CD14-positive monocyte (primary cell): ENCODE measurements at regions not wholly inside any gene's neighbourhood (a gene's known extent, or its start where the extent isn't known, plus 50 kb on each side); places are given as distances from the start of the nearest gene placed in this dataset.

Experiments used
- DNase-seq, 3 donors: peaks; one replicate each; pipeline ENCODE4 v3.0.0-alpha.2; 2011 to 2022
- H2AFZ ChIP-seq: 2 replicates; pipeline ENCODE4 v1.6.0; 2012; ENCODE audit warnings: mild to moderate bottlenecking, low read depth, low read length, inconsistent platforms; ENCODE audit not compliant: insufficient read depth, poor library complexity, severe bottlenecking
- H3K27ac ChIP-seq, 2 donors: 1 replicate in 1 of 2; 2 replicates in 1 of 2; pipeline ENCODE4 v1.5.1; 2012 to 2013; ENCODE audit warnings: low read length in 2 of 2, control low read depth in 1 of 2, inconsistent platforms in 1 of 2, low read depth in 1 of 2, mild to moderate bottlenecking in 1 of 2
- H3K27me3 ChIP-seq, 2 donors: one replicate each; pipeline versions ENCODE4 v1.6.0 to v1.6.1; 2011 to 2013; ENCODE audit warnings: low read length in 2 of 2; ENCODE audit not compliant: control insufficient read depth in 2 of 2, insufficient read depth in 2 of 2
- H3K36me3 ChIP-seq, 2 donors: replicated peaks in 1 of 2; 1 replicate in 1 of 2; 2 replicates in 1 of 2; pipeline versions ENCODE4 v1.5.1 to v1.6.1; 2012 to 2013; ENCODE audit warnings: low read length in 2 of 2, control low read depth in 1 of 2, inconsistent platforms in 1 of 2, mild to moderate bottlenecking in 1 of 2; ENCODE audit not compliant: insufficient read depth in 2 of 2, control insufficient read depth in 1 of 2
- H3K4me1 ChIP-seq, 2 donors: 1 replicate in 1 of 2; 2 replicates in 1 of 2; pipeline versions ENCODE4 v1.5.1 to v1.6.1; 2012 to 2013; ENCODE audit warnings: low read length in 2 of 2, control low read depth in 1 of 2, inconsistent platforms in 1 of 2, mild to moderate bottlenecking in 1 of 2, moderate library complexity in 1 of 2; ENCODE audit not compliant: insufficient read depth in 2 of 2, control insufficient read depth in 1 of 2
- H3K4me2 ChIP-seq: replicated peaks from 2 replicates; pipeline ENCODE3; 2012; ENCODE audit warnings: low read length, moderate library complexity, mild to moderate bottlenecking; ENCODE audit not compliant: poor library complexity, severe bottlenecking; ENCODE audit errors: extremely low read depth
- H3K4me3 ChIP-seq, 3 experiments: fragments of 200-600 bp in 1 of 3; sonication (generic) in 1 of 3; replicated peaks in 1 of 3; 1 replicate in 2 of 3; 2 replicates in 1 of 3; pipeline ENCODE4 v1.5.1; 2011 to 2013; ENCODE audit warnings: low read length in 3 of 3, mild to moderate bottlenecking in 3 of 3, control low read depth in 2 of 3, low read depth in 2 of 3, inconsistent platforms in 1 of 3, moderate library complexity in 1 of 3
- H3K79me2 ChIP-seq: 2 replicates; pipeline ENCODE4 v1.6.0; 2012; ENCODE audit warnings: mild to moderate bottlenecking, control low read depth, inconsistent platforms, low read length, moderate library complexity; ENCODE audit not compliant: insufficient read depth
- H3K9ac ChIP-seq: 2 replicates; pipeline ENCODE4 v1.6.0; 2017; ENCODE audit warnings: low read length, mild to moderate bottlenecking; ENCODE audit not compliant: insufficient read depth, poor library complexity, severe bottlenecking
- H3K9me3 ChIP-seq, 2 donors: replicated peaks in 1 of 2; 1 replicate in 1 of 2; 2 replicates in 1 of 2; pipeline versions ENCODE4 v1.5.1 to v1.6.1; 2012 to 2013; ENCODE audit warnings: low read length in 2 of 2, control low read depth in 1 of 2; ENCODE audit not compliant: control insufficient read depth in 1 of 2, insufficient read depth in 1 of 2
- H4K20me1 ChIP-seq: 2 replicates; pipeline ENCODE4 v1.6.0; 2012; ENCODE audit warnings: mild to moderate bottlenecking, low read length, control low read depth, moderate library complexity; ENCODE audit not compliant: insufficient read depth
- H3K27ac Mint-ChIP-seq, 7 donors: one replicate each; pipeline ENCODE4 v1.8.0; 2020; ENCODE audit warnings: mild to moderate bottlenecking in 7 of 7, mixed read lengths in 7 of 7, moderate library complexity in 6 of 7, inconsistent platforms in 2 of 7
- H3K27me3 Mint-ChIP-seq, 3 donors: one replicate each; pipeline ENCODE4 v1.8.0; 2021 to 2022; ENCODE audit warnings: low read depth in 3 of 3, mild to moderate bottlenecking in 3 of 3, mixed read lengths in 3 of 3, moderate library complexity in 3 of 3, inconsistent platforms in 1 of 3
- H3K36me3 Mint-ChIP-seq, 2 donors: one replicate each; pipeline ENCODE4 v1.8.0; 2020; ENCODE audit warnings: mixed read lengths in 2 of 2, inconsistent platforms in 1 of 2, mild to moderate bottlenecking in 1 of 2
- H3K4me1 Mint-ChIP-seq: one replicate; pipeline ENCODE4 v1.8.0; 2020; ENCODE audit warnings: mild to moderate bottlenecking, mixed read lengths
- H3K4me3 Mint-ChIP-seq, 2 donors: one replicate each; pipeline ENCODE4 v1.8.0; 2020; ENCODE audit warnings: mild to moderate bottlenecking in 2 of 2, mixed read lengths in 2 of 2, moderate library complexity in 1 of 2
- H3K9me3 Mint-ChIP-seq, 7 donors: one replicate each; pipeline ENCODE4 v1.8.0; 2020 to 2022; ENCODE audit warnings: mixed read lengths in 7 of 7, mild to moderate bottlenecking in 6 of 7, moderate library complexity in 6 of 7, inconsistent platforms in 2 of 7
- CTCF ChIP-seq: fragments of 200-600 bp; IDR thresholded peaks from one replicate; pipeline ENCODE4 v1.8.0; 2022; ENCODE audit warnings: antibody characterized with exemption, mild to moderate bottlenecking
- WGBS: methylation state at CpG from one replicate; pipeline ENCODE4 v1.1.5; 2013; ENCODE audit warnings: missing lambda C conversion rate; ENCODE audit not compliant: insufficient coverage; 5-methylcytosine and 5-hydroxymethylcytosine counted together
- intact Hi-C, 2 donors: fragments of 100-400 bp; cut with micrococcal nuclease; formaldehyde crosslinking; loops; one replicate each; pipeline versions ENCODE4 v1.15.0 to v1.15.1; 2023

GRCh38 chr21:23593582-23593981 is 2013.7 kb downstream of the MRPL39 start:
- no peaks in the 10 kb centered on the region for H3K4me1 Mint-ChIP-seq
- Histone ChIP-seq H3K27ac (no peak overlapping the region), H3K4me1 (no peaks in the 10 kb centered on the region), H3K79me2 (no peaks in the 10 kb centered on the region), H2AFZ (no peak overlapping the region), H3K9ac (no peak overlapping the region), H4K20me1 (no peaks in the 10 kb centered on the region), H3K4me3 (no peak overlapping the region), H3K27me3 (no peaks in the 10 kb centered on the region), H3K4me2 (no peak overlapping the region), H3K36me3 (no peaks in the 10 kb centered on the region), H3K9me3 (no peaks in the 10 kb centered on the region)
- H3K9me3 Mint-ChIP-seq, result peaks cover 0 to 6% (median 2%) of the 10 kb centered on the region in 7 donors
- TF ChIP-seq CTCF, result no peak
- intact Hi-C loops, result no loop called here
- no CpG with 5 or more reads among the region's 1 CpG for WGBS
- no peak overlapping the region for H3K27ac Mint-ChIP-seq
- H3K36me3 Mint-ChIP-seq, result no peaks in the 10 kb centered on the region
- peaks cover 0 to 1% (median 0%) of the 10 kb centered on the region in 3 donors for H3K27me3 Mint-ChIP-seq
- no peak overlapping the region for H3K4me3 Mint-ChIP-seq
- DNase-seq, result no peak

DNA sequence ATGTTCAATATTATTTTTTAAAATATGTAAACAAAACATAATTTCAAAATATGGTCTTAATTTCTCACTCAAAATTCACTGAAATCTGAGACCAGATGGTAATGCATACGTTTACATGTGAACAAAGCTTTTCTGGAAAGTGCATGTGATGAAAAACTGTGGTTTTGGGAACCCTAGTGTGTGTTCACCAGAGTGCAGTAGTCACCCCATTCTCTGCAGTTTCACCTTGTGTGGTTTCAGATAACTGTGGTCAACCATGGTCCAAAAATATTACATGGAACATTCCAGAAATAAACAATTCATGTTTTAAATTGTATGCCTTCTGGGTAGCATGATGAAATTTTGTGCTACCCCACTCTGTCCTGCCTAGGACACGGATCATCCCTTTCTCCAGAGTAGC is 2021.9 kb downstream of the MRPL39 start:
- no peak overlapping the region for H3K27ac Mint-ChIP-seq
- WGBS, result 80% methylated on average over 1 of the region's 2 CpGs
- intact Hi-C loops, result no loop called here

More for the DNA sequence above, 2021.9 kb downstream of the MRPL39 start:
- H3K9me3 ChIP-seq, result no peaks in the 10 kb centered on the region
- H4K20me1 ChIP-seq, result no peaks in the 10 kb centered on the region
- Mint-ChIP-seq H3K27me3 (peaks cover 0 to 1% (median 0%) of the 10 kb centered on the region in 3 donors), H3K4me3 (no peak overlapping the region), H3K9me3 (peaks cover 0 to 3% (median 0%) of the 10 kb centered on the region in 7 donors), H3K36me3 (no peaks in the 10 kb centered on the region), H3K4me1 (no peaks in the 10 kb centered on the region)
- no peaks in the 10 kb centered on the region for H3K4me1 ChIP-seq
- no peak for TF ChIP-seq CTCF
- no peaks in the 10 kb centered on the region for H3K36me3 ChIP-seq
- no peaks in the 10 kb centered on the region for H3K79me2 ChIP-seq
- H3K27ac ChIP-seq, result no peak overlapping the region
- DNase-seq, result no peak
- no peak overlapping the region for H3K9ac ChIP-seq
- no peaks in the 10 kb centered on the region for H3K27me3 ChIP-seq
- no peak overlapping the region for H3K4me3 ChIP-seq
- H2AFZ ChIP-seq, result no peak overlapping the region
- H3K4me2 ChIP-seq, result no peak overlapping the region
